HK-2 (cell line): ENCODE measurements at regions not wholly inside any gene's neighbourhood (a gene's known extent, or its start where the extent isn't known, plus 50 kb on each side); places are given as distances from the start of the nearest gene placed in this dataset.
"Not testable (repeated sequence)": the region's sequence is repeated elsewhere in the genome, so short reads cannot be mapped to it uniquely, and the experiment has no call there.

Experiments
- DNase-seq: peaks from one replicate; pipeline ENCODE4 v3.0.0-alpha.2; 2018; ENCODE audit not compliant: unreplicated experiment

GRCh38 chr3:106072596-106072995 is 203.8 kb upstream of the CBLB start:
- DNase-seq: not testable (repeated sequence)

GRCh38 chr3:106073806-106074205 is 205.0 kb upstream of the CBLB start:
- not testable (repeated sequence) for DNase-seq

- not testable (repeated sequence) for DNase-seq
Observed at GRCh38 chr3:106075731-106076130, 206.9 kb upstream of the CBLB start.

GRCh38 chr3:106078635-106079034 is 209.8 kb upstream of the CBLB start:
- DNase-seq: no peak

GRCh38 chr3:106082616-106083015 is 213.8 kb upstream of the CBLB start:
- DNase-seq: no peak

GRCh38 chr3:106083207-106083606 is 214.4 kb upstream of the CBLB start:
- no peak for DNase-seq

- no peak for DNase-seq
Observed at GRCh38 chr3:106083854-106084253, 215.0 kb upstream of the CBLB start.

GRCh38 chr3:106086038-106086437 is 217.2 kb upstream of the CBLB start:
- no peak for DNase-seq

GRCh38 chr3:106086636-106087035 is 217.8 kb upstream of the CBLB start:
- DNase-seq: no peak

GRCh38 chr3:106088304-106088703 is 219.5 kb upstream of the CBLB start:
- DNase-seq: no peak

- no peak for DNase-seq
Observed at GRCh38 chr3:106088899-106089298, 220.1 kb upstream of the CBLB start.

GRCh38 chr3:106089806-106090205 is 221.0 kb upstream of the CBLB start:
- DNase-seq: no peak

GRCh38 chr3:106092792-106093191 is 224.0 kb upstream of the CBLB start:
- DNase-seq: no peak

- no peak for DNase-seq
Observed at GRCh38 chr3:106093616-106094015, 224.8 kb upstream of the CBLB start.

- no peak for DNase-seq
Observed at GRCh38 chr3:106097817-106098435, 229.1 kb upstream of the CBLB start.

- DNase-seq: no peak
Observed at GRCh38 chr3:106103383-106103782, 234.6 kb upstream of the CBLB start.

GRCh38 chr3:106104078-106104477 is 235.3 kb upstream of the CBLB start:
- no peak for DNase-seq

- no peak for DNase-seq
Observed at GRCh38 chr3:106108925-106109324, 240.1 kb upstream of the CBLB start.

- DNase-seq: not testable (repeated sequence)
Observed at GRCh38 chr3:106112561-106112960, 243.7 kb upstream of the CBLB start.

- DNase-seq: no peak
Observed at GRCh38 chr3:106113747-106114146, 244.9 kb upstream of the CBLB start.

- DNase-seq: no peak
Observed at GRCh38 chr3:106114220-106114619, 245.4 kb upstream of the CBLB start.

- DNase-seq: no peak
Observed at GRCh38 chr3:106114848-106115247, 246.0 kb upstream of the CBLB start.

GRCh38 chr3:106115557-106115956 is 246.7 kb upstream of the CBLB start:
- DNase-seq: no peak

- no peak for DNase-seq
Observed at GRCh38 chr3:106116733-106117489, 248.1 kb upstream of the CBLB start.
